HepG2 (cell line): ENCODE measurements at regions not wholly inside any gene's neighbourhood (a gene's known extent, or its start where the extent isn't known, plus 50 kb on each side); places are given as distances from the start of the nearest gene placed in this dataset.

Source experiments
- AGO2 ChIP-seq: fragments of 200-400 bp; formaldehyde crosslinking; optimal IDR thresholded peaks from 2 replicates; pipeline ENCODE3; 2017; ENCODE audit warnings: mild to moderate bottlenecking, low read depth, low read length, moderate library complexity
- BRF2 ChIP-seq: sonication (generic); formaldehyde crosslinking; IDR thresholded peaks from 2 replicates; pipeline ENCODE4 v1.8.1; 2022; ENCODE audit warnings: mild to moderate bottlenecking, missing genetic modification reagents
- CTCF ChIP-seq: sonication (generic); formaldehyde crosslinking; IDR thresholded peaks from 2 replicates; pipeline ENCODE4 v1.5.0; 2020; ENCODE audit warnings: mild to moderate bottlenecking, missing genetic modification reagents, moderate library complexity
- EZH2 ChIP-seq: conservative IDR thresholded peaks from 2 replicates; pipeline ENCODE4 v1.6.1; 2012; ENCODE audit warnings: mild to moderate bottlenecking, low read depth, low read length, moderate library complexity
- FOXO1 ChIP-seq: sonication (generic); formaldehyde crosslinking; IDR thresholded peaks from 2 replicates; pipeline ENCODE4 v1.4.0; 2020; ENCODE audit warnings: missing genetic modification reagents
- POLR2A ChIP-seq, 2 experiments: IDR thresholded peaks; 2 replicates each; pipeline ENCODE4 v1.6.1; 2011; ENCODE audit warnings: low read depth in 2 of 2, low read length in 2 of 2, mild to moderate bottlenecking in 1 of 2, moderate library complexity in 1 of 2; ENCODE audit not compliant: insufficient read depth in 1 of 2
- SMAD1 ChIP-seq: sonication (generic); formaldehyde crosslinking; IDR thresholded peaks from 2 replicates; pipeline ENCODE4 v1.4.0; 2020; ENCODE audit warnings: missing genetic modification reagents, low read depth, mild to moderate bottlenecking, borderline replicate concordance
- SMYD3 ChIP-seq: sonication (generic); formaldehyde crosslinking; IDR thresholded peaks from 2 replicates; pipeline ENCODE4 v1.8.1; 2023; ENCODE audit warnings: mild to moderate bottlenecking, missing genetic modification reagents
- SP4 ChIP-seq: sonication (generic); formaldehyde crosslinking; IDR thresholded peaks from 2 replicates; pipeline ENCODE4 v1.8.1; 2023; ENCODE audit warnings: mild to moderate bottlenecking, missing genetic modification reagents
- STAT6 ChIP-seq: sonication (generic); formaldehyde crosslinking; IDR thresholded peaks from 2 replicates; pipeline ENCODE4 v1.4.0; 2020; ENCODE audit warnings: missing genetic modification reagents, mild to moderate bottlenecking, borderline replicate concordance
- TAF1 ChIP-seq: sonication (generic); formaldehyde crosslinking; IDR thresholded peaks from 2 replicates; pipeline ENCODE4 v1.4.0; 2020; ENCODE audit warnings: missing genetic modification reagents
- ZNF407 ChIP-seq: sonication (generic); formaldehyde crosslinking; IDR thresholded peaks from one replicate; pipeline ENCODE4 v1.5.1; 2020; ENCODE audit warnings: mild to moderate bottlenecking, missing genetic modification reagents; ENCODE audit errors: not compliant biosample characterization
- ZNF883 ChIP-seq: sonication (generic); formaldehyde crosslinking; IDR thresholded peaks from 2 replicates; pipeline ENCODE4 v1.5.1; 2020; ENCODE audit warnings: mild to moderate bottlenecking, missing genetic modification reagents; ENCODE audit errors: not compliant biosample characterization

- TF ChIP-seq POLR2A (IDR thresholded peaks at IDR 0.05; ENCODE audit: insufficient read depth in 1 of 2, low read depth in 2 of 2, low read length in 2 of 2) = no peak
- TF ChIP-seq CTCF (CRISPR knock-in tag) = no peak
- no peak for TF ChIP-seq SP4
- no peak for TF ChIP-seq SMAD1 (CRISPR knock-in tag)
- no peak for TF ChIP-seq TAF1
- no peak for TF ChIP-seq FOXO1 (CRISPR knock-in tag)
- TF ChIP-seq ZNF883 (CRISPR knock-in tag) = no peak
- no peak for TF ChIP-seq STAT6
- TF ChIP-seq EZH2 = no peak
- no peak for TF ChIP-seq AGO2
- TF ChIP-seq SMYD3 (CRISPR knock-in tag) = no peak
- TF ChIP-seq ZNF407 (CRISPR knock-in tag) = no peak
- no peak for TF ChIP-seq BRF2 (CRISPR knock-in tag)
These were observed 1016.4 kb upstream of the KCND2 start for GRCh38 chr7:119256446-119257131.
